SK-N-SH (cell line): ENCODE measurements at regions not wholly inside any gene's neighbourhood (a gene's known extent, or its start where the extent isn't known, plus 50 kb on each side); places are given as distances from the start of the nearest gene placed in this dataset.
"Not testable (repeated sequence)": the region's sequence is repeated elsewhere in the genome, so short reads cannot be mapped to it uniquely, and the experiment has no call there.

ENCODE experiments used
- CTCF ChIA-PET: fragments of 300-600, 350-600 bp; formaldehyde crosslinking; extraction: SDS; loops from one replicate; lab custom pipeline; 2021; lab: Yijun Ruan, JAX
- POLR2A ChIA-PET: fragments of 350-600 bp; sonication (Branson Sonifier 250); formaldehyde crosslinking; extraction: SDS; loops from one replicate; lab custom pipeline; 2020; ENCODE audit warnings: antibody characterized with exemption, inconsistent platforms; lab: Yijun Ruan, JAX
- DNase-seq: peaks from one replicate; pipeline ENCODE4 v3.0.0; 2012
- H2AFZ ChIP-seq: fragments of 200-600 bp; sonication (generic); 2 replicates; pipeline ENCODE4 v1.8.1; 2016; ENCODE audit warnings: antibody characterized with exemption, mild to moderate bottlenecking, low read depth
- H3F3A ChIP-seq: fragments of 200-600 bp; sonication (generic); replicated peaks from 2 replicates; pipeline ENCODE3; 2016; ENCODE audit warnings: antibody characterized with exemption, mild to moderate bottlenecking; ENCODE audit not compliant: insufficient read depth
- H3K27ac ChIP-seq, 2 experiments: fragments of 200-500 bp in 1 of 2; fragments of 200-600 bp in 1 of 2; sonication (Bioruptor generic) in 1 of 2; sonication (generic), shearing (Covaris generic) in 1 of 2; 2 replicates each; pipeline versions ENCODE4 v1.5.1 to v1.6.1; 2014 to 2016; ENCODE audit warnings: low read depth in 2 of 2, inconsistent platforms in 1 of 2, low read length in 1 of 2, mild to moderate bottlenecking in 1 of 2, mixed read lengths in 1 of 2
- H3K27me3 ChIP-seq: fragments of 200-600 bp; sonication (generic), shearing (Covaris generic); 2 replicates; pipeline ENCODE4 v1.6.1; 2016; ENCODE audit warnings: mixed run types; ENCODE audit not compliant: insufficient read depth
- H3K36me3 ChIP-seq, 2 experiments: fragments of 200-500 bp in 1 of 2; fragments of 200-600 bp in 1 of 2; sonication (Bioruptor generic) in 1 of 2; sonication (generic) in 1 of 2; replicated peaks in 1 of 2; 2 replicates each; pipeline versions ENCODE3 to v1.5.1; 2014 to 2016; ENCODE audit warnings: low read length in 1 of 2, mild to moderate bottlenecking in 1 of 2; ENCODE audit not compliant: insufficient read depth in 2 of 2, control insufficient read depth in 1 of 2
- H3K4me1 ChIP-seq, 2 experiments: fragments of 200-500 bp in 1 of 2; fragments of 200-600 bp in 1 of 2; sonication (Bioruptor generic) in 1 of 2; sonication (generic), shearing (Covaris generic) in 1 of 2; 2 replicates each; pipeline versions ENCODE4 v1.5.1 to v1.6.1; 2014 to 2016; ENCODE audit warnings: low read depth in 1 of 2, low read length in 1 of 2, mixed run types in 1 of 2; ENCODE audit not compliant: insufficient read depth in 2 of 2, control insufficient read depth in 1 of 2
- H3K4me2 ChIP-seq: fragments of 200-600 bp; sonication (generic), shearing (Covaris generic); 2 replicates; pipeline ENCODE4 v1.6.1; 2017; ENCODE audit warnings: mixed run types
- H3K4me3 ChIP-seq, 2 experiments: fragments of 200-500 bp in 1 of 2; fragments of 200-600 bp in 1 of 2; sonication (Bioruptor generic) in 1 of 2; sonication (generic), shearing (Covaris generic) in 1 of 2; 2 replicates each; pipeline versions ENCODE4 v1.5.1 to v1.8.1; 2014 to 2016; ENCODE audit warnings: low read depth in 2 of 2, inconsistent platforms in 1 of 2, low read length in 1 of 2, mild to moderate bottlenecking in 1 of 2, mixed read lengths in 1 of 2, moderate library complexity in 1 of 2
- H3K79me2 ChIP-seq: fragments of 200-600 bp; sonication (generic); 2 replicates; pipeline ENCODE4 v1.8.1; 2017; ENCODE audit warnings: mild to moderate bottlenecking; ENCODE audit not compliant: insufficient read depth
- H3K9ac ChIP-seq: fragments of 200-600 bp; sonication (generic); 2 replicates; pipeline ENCODE4 v1.6.1; 2017; ENCODE audit warnings: mixed run types
- H3K9me2 ChIP-seq: fragments of 200-600 bp; sonication (generic); 2 replicates; pipeline ENCODE4 v1.6.1; 2017; ENCODE audit warnings: mixed run types
- H3K9me3 ChIP-seq: fragments of 200-600 bp; sonication (generic); 2 replicates; pipeline ENCODE4 v1.6.1; 2017; ENCODE audit warnings: mixed run types, mild to moderate bottlenecking, moderate library complexity
- H4K20me1 ChIP-seq: fragments of 200-600 bp; sonication (generic); 2 replicates; pipeline ENCODE4 v1.6.1; 2017; ENCODE audit warnings: mild to moderate bottlenecking, mixed run types; ENCODE audit not compliant: insufficient read depth
- FOXM1 ChIP-seq: IDR thresholded peaks from 2 replicates; pipeline ENCODE4 v1.4.0; 2012; ENCODE audit warnings: low read depth, mild to moderate bottlenecking
- MXI1 ChIP-seq: IDR thresholded peaks from 2 replicates; pipeline ENCODE4 v1.6.1; 2012; ENCODE audit warnings: mild to moderate bottlenecking, low read depth, low read length, improper control_type of control experiment
- RFX5 ChIP-seq: IDR thresholded peaks from 2 replicates; pipeline ENCODE4 v1.6.1; 2012; ENCODE audit warnings: mild to moderate bottlenecking, improper control_type of control experiment, low read length
- TCF12 ChIP-seq: IDR thresholded peaks from 2 replicates; pipeline ENCODE4 v1.4.0; 2012
- WGBS: methylation state at CpG from one replicate; pipeline ENCODE4 v1.1.6; 2017; ENCODE audit warnings: low lambda C conversion rate; 5-methylcytosine and 5-hydroxymethylcytosine counted together

- Histone ChIP-seq H3K79me2 (no peaks in the 10 kb centered on the region), H4K20me1 (no peaks in the 10 kb centered on the region), H3K9me2 (no peaks in the 10 kb centered on the region), H3K27ac (no peak overlapping the region), H2AFZ (no peak overlapping the region), H3K36me3 (no peaks in the 10 kb centered on the region), H3K9ac (no peak overlapping the region), H3K4me3 (no peak overlapping the region), H3K4me1 (no peaks in the 10 kb centered on the region; a peak in 1 of 4 replicates), H3K9me3 (no peaks in the 10 kb centered on the region), H3K27me3 (no peaks in the 10 kb centered on the region), H3F3A (no peaks in the 10 kb centered on the region), H3K4me2 (no peak overlapping the region)
- 72% methylated on average over 2 of the region's 3 CpGs for WGBS
- no peak for TF ChIP-seq MXI1
- no peak for TF ChIP-seq RFX5
- TF ChIP-seq FOXM1: no peak
- CTCF ChIA-PET: interaction anchor here (1.1 kb wide), 1 partner anchor 33 kb away, joined by 3 read pairs; no protein-coding TSS in a partner anchor
- POLR2A ChIA-PET: no interaction called here
- DNase-seq: no peak
Observed at GRCh38 chr1:187588917-187589316, 760.2 kb downstream of the PLA2G4A start.

GRCh38 chr1:187605736-187606135, 777.0 kb downstream of the PLA2G4A start:
- H4K20me1 ChIP-seq: no peaks in the 10 kb centered on the region
- H3K4me3 ChIP-seq: no peak overlapping the region
- TF ChIP-seq RFX5: no peak
- TF ChIP-seq TCF12: no peak
- TF ChIP-seq, all 33 proteins: peak for 0
- Histone ChIP-seq H3K27me3 (no peaks in the 10 kb centered on the region), H3K9ac (no peak overlapping the region), H3K4me2 (no peak overlapping the region), H3K9me2 (no peaks in the 10 kb centered on the region), H2AFZ (no peak overlapping the region), H3K27ac (no peak overlapping the region), H3F3A (no peaks in the 10 kb centered on the region), H3K36me3 (no peaks in the 10 kb centered on the region), H3K9me3 (no peaks in the 10 kb centered on the region), H3K79me2 (no peaks in the 10 kb centered on the region), H3K4me1 (no peaks in the 10 kb centered on the region)
- DNase-seq: no peak
- ChIA-PET POLR2A (no interaction called here), CTCF (interaction anchor here (1.1 kb wide), 1 partner anchor 12 kb away, joined by 4 read pairs; no protein-coding TSS in a partner anchor)

GRCh38 chr1:187615853-187616735, 787.3 kb downstream of the PLA2G4A start:
- H3K9me2 ChIP-seq, DNase-seq, H4K20me1 ChIP-seq, H3K9ac ChIP-seq, CTCF ChIA-PET, H3K4me3 ChIP-seq, H3K9me3 ChIP-seq, H3K4me1 ChIP-seq, H3K36me3 ChIP-seq, H3K27me3 ChIP-seq, H3F3A ChIP-seq, H3K79me2 ChIP-seq, POLR2A ChIA-PET, H3K27ac ChIP-seq, H2AFZ ChIP-seq, H3K4me2 ChIP-seq: not testable (repeated sequence)
- 90% methylated on average over 4 of the region's 55 CpGs for WGBS

GRCh38 chr1:187616830-187617229, 788.1 kb downstream of the PLA2G4A start:
- H3K9me3 ChIP-seq: not testable (repeated sequence)

More at GRCh38 chr1:187616830-187617229, 788.1 kb downstream of the PLA2G4A start:
- H3K27ac ChIP-seq, H3K9me2 ChIP-seq, H2AFZ ChIP-seq, H3K27me3 ChIP-seq, POLR2A ChIA-PET, H3K4me2 ChIP-seq, H3K9ac ChIP-seq, H4K20me1 ChIP-seq, H3K36me3 ChIP-seq, H3K4me1 ChIP-seq, H3K79me2 ChIP-seq, H3F3A ChIP-seq, H3K4me3 ChIP-seq, DNase-seq, CTCF ChIA-PET: not testable (repeated sequence)
- 79% methylated on average over 10 of the region's 21 CpGs for WGBS
